Ishikawa (cell line): ENCODE measurements at regions not wholly inside any gene's neighbourhood (a gene's known extent, or its start where the extent isn't known, plus 50 kb on each side); places are given as distances from the start of the nearest gene placed in this dataset.

Experiments used
- CEBPB ChIP-seq: IDR thresholded peaks from 2 replicates; pipeline ENCODE4 v1.6.1; 2012
- EP300 ChIP-seq: IDR thresholded peaks from 2 replicates; pipeline ENCODE4 v1.6.1; 2012; ENCODE audit warnings: borderline replicate concordance
- FOXM1 ChIP-seq: IDR thresholded peaks from 2 replicates; pipeline ENCODE4 v1.6.1; 2012; ENCODE audit warnings: low read depth, borderline replicate concordance
- NFIC ChIP-seq: IDR thresholded peaks from 2 replicates; pipeline ENCODE4 v1.6.1; 2012
- TAF1 ChIP-seq: IDR thresholded peaks from 2 replicates; pipeline ENCODE4 v1.6.1; 2012; ENCODE audit warnings: low read depth, mild to moderate bottlenecking
- TEAD4 ChIP-seq: IDR thresholded peaks from 2 replicates; pipeline ENCODE4 v1.6.1; 2012
- YY1 ChIP-seq: IDR thresholded peaks from 2 replicates; pipeline ENCODE4 v1.6.1; 2012; ENCODE audit warnings: low read depth
- ZBTB7A ChIP-seq: IDR thresholded peaks from 2 replicates; pipeline ENCODE4 v1.6.1; 2012; ENCODE audit warnings: low read depth
- TF ChIP-seq, protein P1 (sequence below): IDR thresholded peaks from 2 replicates; pipeline ENCODE4 v1.6.1; 2012
- TF ChIP-seq, protein P2 (sequence below): IDR thresholded peaks from 2 replicates; pipeline ENCODE4 v1.6.1; 2012; ENCODE audit warnings: low read depth, mild to moderate bottlenecking
- TF ChIP-seq, protein P3 (sequence below): IDR thresholded peaks from 2 replicates; pipeline ENCODE4 v1.6.1; 2012

DNA sequence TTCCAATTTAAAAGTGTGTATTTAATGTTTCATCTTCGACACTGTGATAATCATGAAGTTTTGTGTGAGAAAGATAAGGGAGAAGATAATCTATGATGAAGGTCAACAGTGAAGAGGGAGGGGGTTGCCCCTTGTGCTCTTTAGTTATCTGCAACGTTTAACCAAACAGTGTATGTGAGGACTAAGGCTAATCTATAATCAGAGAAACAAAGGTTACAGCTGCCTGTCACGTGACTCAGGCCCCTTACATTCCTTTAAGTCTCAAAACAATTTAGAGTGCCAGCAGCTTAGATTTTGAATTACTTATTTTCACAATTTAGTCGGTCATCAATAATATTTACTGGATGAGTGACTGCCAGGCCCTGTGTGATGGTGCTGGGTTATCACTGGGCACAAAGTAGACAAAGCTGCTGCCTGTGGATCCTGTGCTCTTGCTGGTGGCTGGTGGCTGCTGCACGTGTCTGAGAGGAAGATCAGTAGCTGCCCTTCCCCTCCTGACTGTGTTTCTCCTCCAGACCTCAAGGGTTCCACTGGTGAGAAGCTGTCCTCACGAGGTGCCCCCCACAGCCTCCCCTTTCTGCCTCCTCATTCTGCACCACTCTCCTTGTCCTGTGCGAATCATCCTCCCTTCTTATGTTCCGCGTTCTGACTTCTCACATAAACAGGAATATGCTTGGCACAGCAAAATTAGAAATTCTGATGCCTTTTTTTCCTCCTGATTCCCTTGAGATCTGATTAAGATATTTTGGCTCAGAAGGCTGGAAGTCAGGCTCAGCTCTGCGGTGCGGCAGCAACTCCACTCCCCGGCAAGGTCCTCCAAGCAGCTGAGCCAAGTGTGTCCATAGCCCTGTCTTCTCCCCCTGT, 331.1 kb upstream of the B3GAT1 start:
- TF ChIP-seq TEAD4 (no peak), FOXM1 (no peak), ZBTB7A (no peak), EP300 (no peak), TAF1 (no peak), NFIC (no peak), YY1 (no peak), CEBPB (no peak)
- TF ChIP-seq, protein P1, sequence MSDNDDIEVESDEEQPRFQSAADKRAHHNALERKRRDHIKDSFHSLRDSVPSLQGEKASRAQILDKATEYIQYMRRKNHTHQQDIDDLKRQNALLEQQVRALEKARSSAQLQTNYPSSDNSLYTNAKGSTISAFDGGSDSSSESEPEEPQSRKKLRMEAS = no peak
- TF ChIP-seq, protein P2, sequence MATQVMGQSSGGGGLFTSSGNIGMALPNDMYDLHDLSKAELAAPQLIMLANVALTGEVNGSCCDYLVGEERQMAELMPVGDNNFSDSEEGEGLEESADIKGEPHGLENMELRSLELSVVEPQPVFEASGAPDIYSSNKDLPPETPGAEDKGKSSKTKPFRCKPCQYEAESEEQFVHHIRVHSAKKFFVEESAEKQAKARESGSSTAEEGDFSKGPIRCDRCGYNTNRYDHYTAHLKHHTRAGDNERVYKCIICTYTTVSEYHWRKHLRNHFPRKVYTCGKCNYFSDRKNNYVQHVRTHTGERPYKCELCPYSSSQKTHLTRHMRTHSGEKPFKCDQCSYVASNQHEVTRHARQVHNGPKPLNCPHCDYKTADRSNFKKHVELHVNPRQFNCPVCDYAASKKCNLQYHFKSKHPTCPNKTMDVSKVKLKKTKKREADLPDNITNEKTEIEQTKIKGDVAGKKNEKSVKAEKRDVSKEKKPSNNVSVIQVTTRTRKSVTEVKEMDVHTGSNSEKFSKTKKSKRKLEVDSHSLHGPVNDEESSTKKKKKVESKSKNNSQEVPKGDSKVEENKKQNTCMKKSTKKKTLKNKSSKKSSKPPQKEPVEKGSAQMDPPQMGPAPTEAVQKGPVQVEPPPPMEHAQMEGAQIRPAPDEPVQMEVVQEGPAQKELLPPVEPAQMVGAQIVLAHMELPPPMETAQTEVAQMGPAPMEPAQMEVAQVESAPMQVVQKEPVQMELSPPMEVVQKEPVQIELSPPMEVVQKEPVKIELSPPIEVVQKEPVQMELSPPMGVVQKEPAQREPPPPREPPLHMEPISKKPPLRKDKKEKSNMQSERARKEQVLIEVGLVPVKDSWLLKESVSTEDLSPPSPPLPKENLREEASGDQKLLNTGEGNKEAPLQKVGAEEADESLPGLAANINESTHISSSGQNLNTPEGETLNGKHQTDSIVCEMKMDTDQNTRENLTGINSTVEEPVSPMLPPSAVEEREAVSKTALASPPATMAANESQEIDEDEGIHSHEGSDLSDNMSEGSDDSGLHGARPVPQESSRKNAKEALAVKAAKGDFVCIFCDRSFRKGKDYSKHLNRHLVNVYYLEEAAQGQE = no peak
- TF ChIP-seq, protein P3, sequence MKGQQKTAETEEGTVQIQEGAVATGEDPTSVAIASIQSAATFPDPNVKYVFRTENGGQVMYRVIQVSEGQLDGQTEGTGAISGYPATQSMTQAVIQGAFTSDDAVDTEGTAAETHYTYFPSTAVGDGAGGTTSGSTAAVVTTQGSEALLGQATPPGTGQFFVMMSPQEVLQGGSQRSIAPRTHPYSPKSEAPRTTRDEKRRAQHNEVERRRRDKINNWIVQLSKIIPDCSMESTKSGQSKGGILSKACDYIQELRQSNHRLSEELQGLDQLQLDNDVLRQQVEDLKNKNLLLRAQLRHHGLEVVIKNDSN = no peak
